Keratinocyte (primary cell): ENCODE measurements at regions not wholly inside any gene's neighbourhood (a gene's known extent, or its start where the extent isn't known, plus 50 kb on each side); places are given as distances from the start of the nearest gene placed in this dataset.

Source experiments
- DNase-seq: peaks from one replicate; pipeline ENCODE4 v3.0.0-alpha.2; 2011; ENCODE audit warnings: low read depth, missing footprints, low spot score
- FAIRE-seq: peaks from 2 replicates; lab custom pipeline; 2011; peaks lifted over from hg19 to GRCh38; lab: Jason Lieb, UNC
- H2AFZ ChIP-seq: 2 replicates; pipeline ENCODE4 v1.6.0; 2012; ENCODE audit warnings: low read length, control low read depth, inconsistent platforms; ENCODE audit not compliant: control insufficient read depth
- H3K27ac ChIP-seq: 2 replicates; pipeline ENCODE4 v1.5.1; 2011; ENCODE audit warnings: low read length; ENCODE audit not compliant: control insufficient read depth, insufficient read depth
- H3K27me3 ChIP-seq: 3 replicates; pipeline ENCODE4 v1.6.0; 2011; ENCODE audit warnings: low read length; ENCODE audit not compliant: control insufficient read depth, insufficient read depth; ENCODE audit errors: extremely low read depth
- H3K36me3 ChIP-seq, 2 experiments: 2 replicates in 1 of 2; 3 replicates in 1 of 2; pipeline ENCODE4 v1.5.1; 2011; ENCODE audit warnings: low read length in 2 of 2, mild to moderate bottlenecking in 1 of 2; ENCODE audit not compliant: control insufficient read depth in 2 of 2, insufficient read depth in 2 of 2; ENCODE audit errors: extremely low read depth in 1 of 2
- H3K4me1 ChIP-seq: 3 replicates; pipeline ENCODE4 v1.5.1; 2011; ENCODE audit warnings: low read length; ENCODE audit not compliant: control insufficient read depth, insufficient read depth; ENCODE audit errors: extremely low read depth
- H3K4me2 ChIP-seq: 3 replicates; pipeline ENCODE4 v1.6.0; 2011; ENCODE audit warnings: low read depth, low read length; ENCODE audit not compliant: control insufficient read depth, insufficient read depth; ENCODE audit errors: extremely low read depth
- H3K4me3 ChIP-seq, 3 experiments: fragments of 200-600 bp in 1 of 3; sonication (generic) in 1 of 3; 2 replicates in 2 of 3; 3 replicates in 1 of 3; pipeline ENCODE4 v1.5.1; 2011 to 2016; ENCODE audit warnings: low read length in 3 of 3, mild to moderate bottlenecking in 3 of 3, control low read depth in 2 of 3, inconsistent platforms in 1 of 3, low read depth in 1 of 3, mixed read lengths in 1 of 3, mixed run types in 1 of 3, moderate library complexity in 1 of 3; ENCODE audit not compliant: control insufficient read depth in 2 of 3, insufficient read depth in 2 of 3; ENCODE audit errors: extremely low read depth in 1 of 3
- H3K79me2 ChIP-seq: 2 replicates; pipeline ENCODE4 v1.6.0; 2012; ENCODE audit warnings: low read length; ENCODE audit not compliant: control insufficient read depth, insufficient read depth
- H3K9ac ChIP-seq: 3 replicates; pipeline ENCODE4 v1.6.0; 2011; ENCODE audit warnings: low read length; ENCODE audit not compliant: control insufficient read depth, insufficient read depth; ENCODE audit errors: extremely low read depth
- H3K9me1 ChIP-seq: 3 replicates; pipeline ENCODE4 v1.6.0; 2011; ENCODE audit warnings: low read length; ENCODE audit not compliant: control insufficient read depth, insufficient read depth; ENCODE audit errors: extremely low read depth
- H3K9me3 ChIP-seq: 2 replicates; pipeline ENCODE4 v1.5.1; 2012; ENCODE audit warnings: low read depth, low read length; ENCODE audit not compliant: control insufficient read depth
- H4K20me1 ChIP-seq: 3 replicates; pipeline ENCODE4 v1.6.0; 2011; ENCODE audit warnings: low read length; ENCODE audit not compliant: control insufficient read depth, insufficient read depth; ENCODE audit errors: extremely low read depth
- CTCF ChIP-seq, 3 experiments: IDR thresholded peaks in 1 of 3; conservative IDR thresholded peaks in 1 of 3; optimal IDR thresholded peaks in 1 of 3; 2 replicates in 2 of 3; 3 replicates in 1 of 3; pipeline versions ENCODE3 to v1.5.1; 2011; ENCODE audit warnings: low read length in 3 of 3, mild to moderate bottlenecking in 3 of 3, moderate library complexity in 2 of 3, control low read depth in 1 of 3, inconsistent platforms in 1 of 3; ENCODE audit not compliant: insufficient read depth in 2 of 3; ENCODE audit errors: extremely low read depth in 1 of 3
- EZH2 ChIP-seq: IDR thresholded peaks from one replicate; pipeline ENCODE4 v1.6.1; 2012; ENCODE audit warnings: inconsistent platforms, mild to moderate bottlenecking, low read length, moderate library complexity
- dilution Hi-C: fragments of 300-500 bp; cut with MboI; formaldehyde crosslinking; loops from one replicate; pipeline ENCODE4 v1.7.0; 2020; ENCODE audit warnings: low sequenced_read_pairs; ENCODE audit not compliant: extremely low pct_ligation_motif_present

GRCh38 chr15:26261413-26261812, 398.3 kb upstream of the ATP10A start:
- Histone ChIP-seq H3K4me3 (no peak overlapping the region), H3K9ac (no peak overlapping the region), H3K27ac (no peak overlapping the region), H3K4me2 (no peak overlapping the region), H2AFZ (no peak overlapping the region), H3K79me2 (no peaks in the 10 kb centered on the region), H3K27me3 (no peaks in the 10 kb centered on the region), H4K20me1 (no peaks in the 10 kb centered on the region), H3K9me1 (no peaks in the 10 kb centered on the region), H3K4me1 (no peaks in the 10 kb centered on the region), H3K36me3 (no peaks in the 10 kb centered on the region), H3K9me3 (peaks cover 2% of the 10 kb centered on the region)
- DNase-seq (no peak), FAIRE-seq (no peak)
- dilution Hi-C loops: no loop called here
- TF ChIP-seq CTCF (optimal IDR thresholded peaks at IDR 0.05 in 1 of 3, IDR thresholded peaks at IDR 0.05 in 1 of 3, conservative IDR thresholded peaks at IDR 0.05 in 1 of 3; ENCODE audit: extremely low read depth in 1 of 3, insufficient read depth in 2 of 3, low read length in 3 of 3) (no peak), EZH2 (no peak)

GRCh38 chr15:26260517-26261133, 397.5 kb upstream of the ATP10A start:
- Histone ChIP-seq H3K27ac (no peak overlapping the region), H3K4me3 (no peak overlapping the region), H3K9me1 (no peaks in the 10 kb centered on the region), H3K9me3 (peaks cover 2% of the 10 kb centered on the region), H3K27me3 (no peaks in the 10 kb centered on the region), H3K4me1 (no peaks in the 10 kb centered on the region), H3K79me2 (no peaks in the 10 kb centered on the region), H2AFZ (no peak overlapping the region), H4K20me1 (no peaks in the 10 kb centered on the region), H3K9ac (no peak overlapping the region), H3K36me3 (no peaks in the 10 kb centered on the region), H3K4me2 (no peak overlapping the region)
- TF ChIP-seq CTCF (optimal IDR thresholded peaks at IDR 0.05 in 1 of 3, IDR thresholded peaks at IDR 0.05 in 1 of 3, conservative IDR thresholded peaks at IDR 0.05 in 1 of 3; ENCODE audit: extremely low read depth in 1 of 3, insufficient read depth in 2 of 3, low read length in 3 of 3): peak in 2 of 3 experiments; percentile 43 to 78
- TF ChIP-seq EZH2: no peak
- no peak for FAIRE-seq
- dilution Hi-C loops: no loop called here
- DNase-seq: no peak
